SK-N-SH treated with all-trans-retinoic acid at 6 μM for 48 hours (cell line): ENCODE measurements at regions not wholly inside any gene's neighbourhood (a gene's known extent, or its start where the extent isn't known, plus 50 kb on each side); places are given as distances from the start of the nearest gene placed in this dataset.
"Not testable (repeated sequence)": the region's sequence is repeated elsewhere in the genome, so short reads cannot be mapped to it uniquely, and the experiment has no call there.

ENCODE experiments used
- TOX ChIP-seq: fragments of 250-450 bp; sonication (Bioruptor Pico); IDR thresholded peaks from 2 replicates; pipeline ENCODE4 v1.8.0; 2021; ENCODE audit warnings: mild to moderate bottlenecking, moderate library complexity, borderline replicate concordance
- ZNF8 ChIP-seq: fragments of 450-650 bp; formaldehyde crosslinking; IDR thresholded peaks from 2 replicates; pipeline ENCODE4 v1.5.0; 2020; ENCODE audit warnings: mild to moderate bottlenecking, moderate library complexity

- TF ChIP-seq ZNF8, TOX: not testable (repeated sequence)
Measured at GRCh38 chr13:78866076-78866475, 207.1 kb upstream of the OBI1 start.
